ENCODE measurements at regions not wholly inside any gene's neighbourhood (a gene's known extent, or its start where the extent isn't known, plus 50 kb on each side); places are given as distances from the start of the nearest gene placed in this dataset.

GRCh38 chr1:245074898-245075297 is 79.9 kb upstream of the KIF26B start:
- ChIA-PET POLR2A (no interaction called here), CTCF (no interaction called here)
- Histone ChIP-seq H3K4me3 (ENCODE audit: low read depth, low read length) (no peak overlapping the region), H3K27ac (ENCODE audit: extremely low read depth, low read depth, low read length) (no peak overlapping the region), H3K4me1 (ENCODE audit: control insufficient read depth, insufficient read depth, low read length) (0 out of 2 replicates have a peak, but pooled peaks cover 5% of the 10 kb centered on the region), H3K9me3 (ENCODE audit: control insufficient read depth, insufficient read depth, low read depth, low read length) (no peaks in the 10 kb centered on the region), H3K36me3 (ENCODE audit: control insufficient read depth in 2 of 2, insufficient read depth in 1 of 2, low read length in 2 of 2) (no peaks in the 10 kb centered on the region)
- TF ChIP-seq KLF10 (tag by site-specific recombination; IDR thresholded peaks at IDR 0.05), result no peak
- TF ChIP-seq ZNF148 (tag by site-specific recombination; IDR thresholded peaks at IDR 0.05; ENCODE audit: borderline replicate concordance), result no peak
- TF ChIP-seq ZBTB11 (tag by site-specific recombination; conservative IDR thresholded peaks at IDR 0.05; ENCODE audit: low read depth), result no peak; the same call in 1 of the 2 replicates
- TF ChIP-seq PRDM6 (tag by site-specific recombination; IDR thresholded peaks at IDR 0.05), result peak; percentile 88
- TF ChIP-seq ZNF146 (tag by site-specific recombination; IDR thresholded peaks at IDR 0.05), result no peak
- no peak for TF ChIP-seq ZNF157 (tag by site-specific recombination; IDR thresholded peaks at IDR 0.05)
- TF ChIP-seq ZNF16 (tag by site-specific recombination; IDR thresholded peaks at IDR 0.05; ENCODE audit: low read depth), result no peak
- TF ChIP-seq PRDM2 (tag by site-specific recombination; IDR thresholded peaks at IDR 0.05; ENCODE audit: borderline replicate concordance), result no peak
- no peak for TF ChIP-seq PRDM1 (tag by site-specific recombination; IDR thresholded peaks at IDR 0.05)
- TF ChIP-seq ZSCAN16 (tag by site-specific recombination; IDR thresholded peaks at IDR 0.05), result no peak
- TF ChIP-seq ZNF610 (tag by site-specific recombination; IDR thresholded peaks at IDR 0.05; ENCODE audit: borderline replicate concordance), result no peak
- no peak for TF ChIP-seq ZNF677 (tag by site-specific recombination; IDR thresholded peaks at IDR 0.05)
- TF ChIP-seq INSM2 (tag by site-specific recombination; IDR thresholded peaks at IDR 0.05), result 0 out of 2 replicates have a peak, but pooled peaks have one; percentile 26
- TF ChIP-seq OVOL3 (tag by site-specific recombination; IDR thresholded peaks at IDR 0.05), result peak; percentile 51
- TF ChIP-seq ZNF529 (tag by site-specific recombination; IDR thresholded peaks at IDR 0.05; ENCODE audit: insufficient replicate concordance), result no peak
- peak; percentile 85 for TF ChIP-seq ZNF843 (tag by site-specific recombination; IDR thresholded peaks at IDR 0.05)
- TF ChIP-seq ZNF639 (tag by site-specific recombination; IDR thresholded peaks at IDR 0.05), result no peak
- no peak for TF ChIP-seq CTCF (tag by site-specific recombination; IDR thresholded peaks at IDR 0.05)

Measured in HEK293 (cell line).